Smooth muscle cell (in vitro differentiated cells): ENCODE measurements at regions not wholly inside any gene's neighbourhood (a gene's known extent, or its start where the extent isn't known, plus 50 kb on each side); places are given as distances from the start of the nearest gene placed in this dataset.

ENCODE experiments used
- DNase-seq: peaks from one replicate; lab custom pipeline; 2025; ENCODE audit not compliant: unreplicated experiment; lab: John Stamatoyannopoulos, UW
- H2AFZ ChIP-seq: fragments of 200-600 bp; sonication (generic); 2 replicates; pipeline ENCODE4 v1.6.0; 2016; ENCODE audit warnings: antibody characterized with exemption, low read depth, mild to moderate bottlenecking
- H3F3A ChIP-seq: fragments of 200-600 bp; sonication (generic); 2 replicates; pipeline ENCODE4 v1.6.0; 2017; ENCODE audit warnings: antibody characterized with exemption, low read depth
- H3K27ac ChIP-seq: fragments of 200-600 bp; sonication (generic); 2 replicates; pipeline ENCODE4 v1.5.1; 2016; ENCODE audit warnings: low read depth, mild to moderate bottlenecking
- H3K27me3 ChIP-seq: fragments of 200-600 bp; sonication (generic); 2 replicates; pipeline ENCODE4 v1.6.1; 2016; ENCODE audit warnings: low read depth, mild to moderate bottlenecking
- H3K36me3 ChIP-seq: fragments of 200-600 bp; sonication (generic); 2 replicates; pipeline ENCODE4 v1.5.1; 2016; ENCODE audit warnings: low read depth
- H3K4me1 ChIP-seq: fragments of 200-600 bp; sonication (generic); 2 replicates; pipeline ENCODE4 v1.5.1; 2016; ENCODE audit warnings: low read depth
- H3K4me2 ChIP-seq: fragments of 200-600 bp; sonication (generic); 2 replicates; pipeline ENCODE4 v1.6.0; 2016; ENCODE audit warnings: mild to moderate bottlenecking
- H3K4me3 ChIP-seq: fragments of 200-600 bp; sonication (generic); 2 replicates; pipeline ENCODE4 v1.5.1; 2016; ENCODE audit warnings: mild to moderate bottlenecking
- H3K79me2 ChIP-seq: fragments of 200-600 bp; sonication (generic); 2 replicates; pipeline ENCODE4 v1.6.0; 2016; ENCODE audit warnings: low read depth, mild to moderate bottlenecking
- H3K9ac ChIP-seq: fragments of 200-600 bp; sonication (generic); 2 replicates; pipeline ENCODE4 v1.6.0; 2016; ENCODE audit warnings: low read depth
- H3K9me3 ChIP-seq: fragments of 200-600 bp; sonication (generic); replicated peaks from 2 replicates; pipeline ENCODE4 v1.5.1; 2016; ENCODE audit warnings: low read depth
- H4K20me1 ChIP-seq: fragments of 200-600 bp; sonication (generic); 2 replicates; pipeline ENCODE4 v1.6.0; 2016; ENCODE audit warnings: low read depth
- WGBS: methylation state at CpG from one replicate; pipeline ENCODE4 v1.1.7; 2016; ENCODE audit warnings: low lambda C conversion rate; 5-methylcytosine and 5-hydroxymethylcytosine counted together
- TF ChIP-seq, protein P1 (sequence below): fragments of 200-600 bp; sonication (generic); IDR thresholded peaks from 2 replicates; pipeline ENCODE4 v1.5.1; 2017; ENCODE audit warnings: borderline replicate concordance, mild to moderate bottlenecking, antibody characterized with exemption; ENCODE audit not compliant: insufficient read depth, poor library complexity, severe bottlenecking

DNA sequence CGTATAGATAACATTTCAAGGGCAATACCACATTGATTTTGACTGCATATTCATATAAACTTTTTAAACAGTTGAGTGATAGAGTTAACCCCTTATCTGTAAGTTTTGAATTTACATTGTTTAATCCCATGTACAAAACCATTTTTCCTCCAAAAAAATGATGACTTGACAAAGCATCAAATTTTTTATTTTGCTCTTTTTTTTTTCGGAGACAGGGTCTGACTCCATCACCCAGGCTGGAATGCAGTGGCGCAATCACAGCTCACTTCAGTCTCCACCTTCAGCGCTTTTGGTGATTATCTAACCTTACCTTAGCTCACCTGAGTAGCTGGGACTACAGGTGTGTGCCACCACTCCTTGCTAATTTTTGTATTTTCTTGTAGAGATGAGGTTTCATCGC, 1670.1 kb upstream of the CDH9 start:
- Histone ChIP-seq H3F3A (no peaks in the 10 kb centered on the region), H3K9ac (no peak overlapping the region), H3K4me2 (no peak overlapping the region), H4K20me1 (no peaks in the 10 kb centered on the region), H3K27ac (no peak overlapping the region), H2AFZ (no peak overlapping the region), H3K27me3 (no peaks in the 10 kb centered on the region), H3K4me1 (peaks cover 4% of the 10 kb centered on the region), H3K4me3 (no peak overlapping the region), H3K9me3 (no peaks in the 10 kb centered on the region), H3K36me3 (no peaks in the 10 kb centered on the region), H3K79me2 (no peaks in the 10 kb centered on the region)
- no peak for DNase-seq
- WGBS: 91% methylated on average over 5 of the region's 5 CpGs
- TF ChIP-seq, protein P1, sequence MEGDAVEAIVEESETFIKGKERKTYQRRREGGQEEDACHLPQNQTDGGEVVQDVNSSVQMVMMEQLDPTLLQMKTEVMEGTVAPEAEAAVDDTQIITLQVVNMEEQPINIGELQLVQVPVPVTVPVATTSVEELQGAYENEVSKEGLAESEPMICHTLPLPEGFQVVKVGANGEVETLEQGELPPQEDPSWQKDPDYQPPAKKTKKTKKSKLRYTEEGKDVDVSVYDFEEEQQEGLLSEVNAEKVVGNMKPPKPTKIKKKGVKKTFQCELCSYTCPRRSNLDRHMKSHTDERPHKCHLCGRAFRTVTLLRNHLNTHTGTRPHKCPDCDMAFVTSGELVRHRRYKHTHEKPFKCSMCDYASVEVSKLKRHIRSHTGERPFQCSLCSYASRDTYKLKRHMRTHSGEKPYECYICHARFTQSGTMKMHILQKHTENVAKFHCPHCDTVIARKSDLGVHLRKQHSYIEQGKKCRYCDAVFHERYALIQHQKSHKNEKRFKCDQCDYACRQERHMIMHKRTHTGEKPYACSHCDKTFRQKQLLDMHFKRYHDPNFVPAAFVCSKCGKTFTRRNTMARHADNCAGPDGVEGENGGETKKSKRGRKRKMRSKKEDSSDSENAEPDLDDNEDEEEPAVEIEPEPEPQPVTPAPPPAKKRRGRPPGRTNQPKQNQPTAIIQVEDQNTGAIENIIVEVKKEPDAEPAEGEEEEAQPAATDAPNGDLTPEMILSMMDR: no peak

DNA sequence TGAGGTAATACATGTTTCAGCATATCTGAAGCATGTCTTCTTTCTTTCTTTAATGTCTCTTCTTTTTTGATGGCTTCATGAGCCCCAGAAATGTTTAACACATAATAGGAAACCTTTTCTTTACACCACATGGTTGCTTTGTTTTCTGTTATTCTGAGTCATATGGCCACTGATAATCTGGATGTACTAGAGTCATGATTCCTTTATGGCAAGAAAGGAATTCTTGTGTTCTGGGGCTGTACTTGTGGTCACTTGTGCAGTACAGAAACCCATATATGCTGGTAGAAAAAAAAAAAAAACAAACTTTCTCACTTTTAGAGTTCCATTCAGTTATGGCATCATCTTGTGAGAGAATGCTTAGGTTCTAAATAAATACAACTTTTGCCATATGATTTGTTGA, 1669.3 kb upstream of the CDH9 start:
- TF ChIP-seq, protein P1: no peak
- H3K27ac ChIP-seq: no peak overlapping the region
- no peak overlapping the region for H3K4me3 ChIP-seq
- no peaks in the 10 kb centered on the region for H4K20me1 ChIP-seq
- no peaks in the 10 kb centered on the region for H3K27me3 ChIP-seq
- no peaks in the 10 kb centered on the region for H3K79me2 ChIP-seq
- H2AFZ ChIP-seq: no peak overlapping the region
- H3K36me3 ChIP-seq: no peaks in the 10 kb centered on the region
- H3K9ac ChIP-seq: no peak overlapping the region
- DNase-seq: no peak
- no peaks in the 10 kb centered on the region for H3K9me3 ChIP-seq
- no peak overlapping the region for H3K4me2 ChIP-seq
- no peaks in the 10 kb centered on the region for H3F3A ChIP-seq
- H3K4me1 ChIP-seq: peaks cover 4% of the 10 kb centered on the region

DNA sequence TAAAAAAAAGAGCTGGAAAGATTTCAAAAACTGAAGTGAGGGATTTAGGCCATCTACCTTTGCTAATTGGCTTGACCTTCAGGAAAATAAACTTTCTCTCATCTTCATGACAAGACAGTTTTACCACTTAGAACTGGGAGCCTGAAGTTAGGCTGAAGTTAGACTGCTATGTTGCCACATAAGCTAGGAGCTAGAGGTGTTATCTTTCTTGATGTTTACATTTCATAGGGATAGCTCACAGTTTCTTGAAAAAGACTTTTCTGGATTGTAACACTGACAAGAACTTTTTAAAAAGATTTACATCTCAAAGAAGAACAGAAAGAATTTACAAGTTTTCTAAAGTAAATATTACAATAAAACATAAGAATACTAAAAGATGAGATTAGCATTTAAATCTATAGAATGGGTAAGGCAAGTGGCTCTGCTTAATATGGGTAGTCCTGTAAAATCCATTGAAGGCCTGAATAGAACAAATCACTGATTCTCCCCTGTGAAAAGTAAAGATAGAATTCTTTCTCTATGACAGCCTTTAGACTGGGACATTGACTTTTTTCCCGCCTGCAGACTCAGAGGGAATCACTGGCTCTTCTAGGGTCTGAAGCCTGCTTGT, 1665.4 kb upstream of the CDH9 start:
- Histone ChIP-seq H3K4me1 (peaks cover 4% of the 10 kb centered on the region), H3F3A (no peaks in the 10 kb centered on the region), H3K79me2 (no peaks in the 10 kb centered on the region), H3K27me3 (no peaks in the 10 kb centered on the region), H3K9ac (no peak overlapping the region), H3K4me2 (peak overlapping the region; percentile 59), H3K36me3 (no peaks in the 10 kb centered on the region), H2AFZ (peak overlapping the region; percentile 65), H3K4me3 (no peak overlapping the region), H4K20me1 (no peaks in the 10 kb centered on the region), H3K27ac (peak overlapping the region; percentile 37), H3K9me3 (no peaks in the 10 kb centered on the region)
- 37% methylated on average over 1 of the region's 1 CpG for WGBS
- no peak for DNase-seq
- TF ChIP-seq, protein P1: no peak

DNA sequence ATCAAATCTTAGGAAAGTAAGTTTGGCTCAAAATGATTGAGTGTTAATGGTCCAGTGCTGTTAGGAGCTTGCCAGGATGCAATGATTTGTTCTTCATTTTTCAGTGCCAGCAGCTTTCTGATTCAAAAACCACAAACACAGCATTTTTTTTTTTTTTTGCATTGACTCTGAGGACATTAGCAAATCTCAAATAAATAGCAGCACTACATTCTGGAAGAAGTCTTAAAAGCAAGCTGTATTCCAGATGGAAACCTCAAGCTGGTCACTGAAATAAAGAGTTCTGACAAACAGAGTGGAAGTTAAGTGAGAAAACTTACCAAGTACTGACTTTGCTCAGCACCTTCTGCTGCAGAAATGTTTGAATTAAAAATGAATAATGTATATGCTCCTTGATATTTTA, 1653.1 kb upstream of the CDH9 start:
- H3F3A ChIP-seq: no peaks in the 10 kb centered on the region
- H3K79me2 ChIP-seq: no peaks in the 10 kb centered on the region
- no peak overlapping the region for H3K27ac ChIP-seq
- H3K4me2 ChIP-seq: no peak overlapping the region
- no peaks in the 10 kb centered on the region for H3K36me3 ChIP-seq
- H3K4me3 ChIP-seq: no peak overlapping the region
- H2AFZ ChIP-seq: no peak overlapping the region
- no peaks in the 10 kb centered on the region for H3K9me3 ChIP-seq
- H4K20me1 ChIP-seq: no peaks in the 10 kb centered on the region
- no peak overlapping the region for H3K9ac ChIP-seq
- no peaks in the 10 kb centered on the region for H3K4me1 ChIP-seq
- H3K27me3 ChIP-seq: no peaks in the 10 kb centered on the region
- TF ChIP-seq, protein P1: no peak
- DNase-seq: no peak
